ENCODE measurements at regions not wholly inside any gene's neighbourhood (a gene's known extent, or its start where the extent isn't known, plus 50 kb on each side); places are given as distances from the start of the nearest gene placed in this dataset.

DNA sequence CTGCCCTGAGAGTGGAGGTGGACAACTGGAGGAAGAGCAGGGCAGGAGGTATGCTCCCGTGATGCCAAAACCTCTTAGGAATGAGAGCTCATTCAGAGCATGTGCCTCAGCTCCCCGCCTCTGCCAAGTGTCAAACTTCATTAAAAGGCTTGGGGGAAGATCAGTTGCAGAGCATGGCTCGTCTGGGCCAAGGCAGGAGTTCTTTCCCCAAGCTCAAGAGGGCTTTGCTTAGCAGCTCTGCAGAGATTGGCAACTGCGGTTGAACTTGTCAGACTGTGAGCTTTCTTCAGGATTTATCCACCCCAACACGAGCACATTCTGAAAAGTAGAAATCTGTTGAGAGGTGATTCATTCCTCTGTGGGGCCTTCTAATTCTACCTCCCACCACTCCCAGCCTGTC is 248.1 kb downstream of the HS3ST3A1 start:
- DNase-seq (ENCODE audit: low spot score), result peak; percentile 35

GRCh38 chr17:13352747-13353415 is 248.8 kb downstream of the HS3ST3A1 start:
- DNase-seq (ENCODE audit: low spot score), result no peak

GRCh38 chr17:13351046-13351445 is 250.7 kb downstream of the HS3ST3A1 start:
- peak; percentile 39 for DNase-seq (ENCODE audit: low spot score)

GRCh38 chr17:13350466-13350865 is 251.3 kb downstream of the HS3ST3A1 start:
- DNase-seq (ENCODE audit: low spot score), result no peak

GRCh38 chr17:13346996-13347762 is 254.6 kb downstream of the HS3ST3A1 start:
- peak; percentile 77 for DNase-seq (ENCODE audit: low spot score)

DNA sequence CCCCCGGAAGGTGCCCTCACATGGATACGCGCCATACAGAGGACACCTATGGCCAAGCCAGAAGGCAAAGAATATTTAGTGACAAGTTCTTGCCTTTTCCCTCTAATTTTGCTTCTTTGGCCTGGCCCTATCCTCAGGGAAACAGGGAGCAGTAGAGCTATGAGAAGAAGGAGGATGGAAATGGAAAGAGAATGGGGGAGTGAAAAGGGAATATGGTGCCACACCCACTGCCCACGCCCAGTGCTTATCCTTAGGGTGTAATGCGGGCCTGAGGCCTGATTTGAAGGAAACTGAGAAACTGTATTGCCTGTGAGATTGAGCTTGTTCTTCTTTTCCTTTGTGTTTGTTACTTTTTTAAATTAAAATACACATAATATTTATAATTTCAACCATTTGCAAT is 255.1 kb downstream of the HS3ST3A1 start:
- DNase-seq (ENCODE audit: low spot score), result no peak

GRCh38 chr17:13346081-13346533 is 255.6 kb downstream of the HS3ST3A1 start:
- DNase-seq (ENCODE audit: low spot score), result peak; percentile 86

- DNase-seq (ENCODE audit: low spot score), result no peak
Observed at GRCh38 chr17:13338421-13338820, 263.3 kb downstream of the HS3ST3A1 start.

- DNase-seq (ENCODE audit: low spot score), result peak; percentile 51
Observed at GRCh38 chr17:13337864-13338371, 263.8 kb downstream of the HS3ST3A1 start.

DNA sequence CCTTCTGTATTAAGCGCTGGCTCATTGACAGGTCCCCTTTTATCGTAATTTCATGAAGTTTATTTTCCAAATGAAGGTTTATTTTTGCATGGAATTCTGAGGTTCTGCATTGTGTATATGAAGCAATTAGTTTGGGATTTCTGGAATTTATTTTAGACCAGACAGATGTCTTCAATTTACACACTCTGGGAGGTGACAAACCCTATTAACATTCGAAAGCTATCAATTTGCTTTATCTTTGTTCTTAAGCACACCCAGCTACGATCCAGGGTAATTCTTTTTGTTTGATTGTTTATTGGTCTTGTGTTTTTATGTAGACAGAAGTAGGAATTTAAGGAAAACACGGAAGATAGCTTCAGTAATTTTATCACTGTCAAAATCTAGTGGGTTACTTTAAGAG is 264.6 kb downstream of the HS3ST3A1 start:
- no peak for DNase-seq (ENCODE audit: low spot score)

DNA sequence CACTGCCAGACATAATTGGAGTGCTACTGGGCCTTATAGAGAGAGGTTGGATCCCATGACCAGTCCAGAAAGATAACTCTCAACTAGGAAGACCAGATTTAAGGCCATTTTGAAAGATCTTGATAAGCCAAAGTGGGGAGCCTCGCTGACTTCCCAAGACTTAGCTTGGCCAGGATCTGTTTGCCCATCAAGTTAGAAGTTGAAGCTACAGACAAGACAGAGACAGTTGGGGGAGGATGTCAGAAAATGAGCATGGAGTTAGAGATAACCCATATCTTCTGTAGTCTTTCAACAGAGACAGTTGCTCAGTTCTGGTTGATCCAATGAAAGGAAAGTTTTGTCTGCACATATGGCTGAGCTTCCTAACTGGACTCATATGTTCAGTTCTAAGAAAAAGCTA is 267.4 kb downstream of the HS3ST3A1 start:
- DNase-seq (ENCODE audit: low spot score), result no peak

GRCh38 chr17:13333661-13334060 is 268.1 kb downstream of the HS3ST3A1 start:
- no peak for DNase-seq (ENCODE audit: low spot score)

DNA sequence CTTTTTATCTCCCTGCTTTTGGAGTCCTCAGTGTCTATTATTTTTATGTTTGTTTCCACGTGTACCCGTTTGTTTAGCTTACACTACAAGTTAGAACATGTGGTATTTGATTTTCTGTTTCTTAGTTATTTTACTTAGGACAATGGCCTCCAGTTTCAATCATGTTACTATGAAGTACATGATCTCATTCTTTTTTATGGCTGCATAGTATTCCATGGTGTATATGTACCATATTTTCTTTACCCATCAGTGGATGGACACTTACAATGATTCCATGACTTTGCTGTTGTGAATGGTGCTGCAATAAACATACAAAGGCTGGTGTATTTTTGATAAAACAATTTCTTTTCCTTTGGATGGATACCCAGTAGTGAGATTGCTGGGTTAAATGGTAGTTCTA is 269.5 kb downstream of the HS3ST3A1 start:
- no peak for DNase-seq (ENCODE audit: low spot score)

DNA sequence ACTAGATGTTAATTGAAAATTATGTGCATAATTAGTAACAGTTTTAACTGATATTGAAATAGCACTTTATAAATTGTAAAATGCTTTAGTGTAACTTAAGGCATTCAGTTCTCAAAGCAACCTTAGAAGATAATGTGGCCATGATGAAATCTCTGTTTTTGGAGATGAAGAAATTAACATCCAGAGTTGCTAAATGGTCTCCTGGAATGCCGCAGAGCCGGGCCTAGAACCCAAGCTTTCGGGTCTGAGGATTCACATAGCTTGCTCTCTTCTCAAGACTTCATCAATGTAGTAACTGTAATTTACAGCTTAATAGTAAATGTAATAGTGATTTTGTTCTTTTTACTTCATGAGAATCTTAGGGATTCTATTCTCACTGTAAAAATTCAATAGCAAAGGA is 272.3 kb downstream of the HS3ST3A1 start:
- DNase-seq (ENCODE audit: low spot score), result no peak

DNA sequence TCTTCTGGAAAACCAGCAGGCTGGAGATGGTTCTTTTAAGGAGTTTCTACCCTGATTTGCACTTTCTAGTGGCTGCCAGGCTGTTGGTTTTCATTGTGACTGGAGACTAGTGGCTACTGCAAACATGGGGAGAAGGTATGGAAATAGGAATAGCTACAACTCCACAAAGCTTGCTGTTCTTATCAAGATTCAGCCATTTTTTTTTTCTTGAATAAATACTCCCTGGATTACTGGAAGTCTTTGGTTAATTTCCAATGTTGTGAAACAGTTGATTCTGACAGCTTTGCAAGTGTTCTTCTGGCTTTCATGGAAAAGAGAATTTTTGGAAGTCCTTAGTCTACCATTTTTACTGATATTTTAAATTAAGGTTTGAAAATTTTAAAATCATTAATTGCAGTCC is 277.7 kb downstream of the HS3ST3A1 start:
- no peak for DNase-seq (ENCODE audit: low spot score)

DNA sequence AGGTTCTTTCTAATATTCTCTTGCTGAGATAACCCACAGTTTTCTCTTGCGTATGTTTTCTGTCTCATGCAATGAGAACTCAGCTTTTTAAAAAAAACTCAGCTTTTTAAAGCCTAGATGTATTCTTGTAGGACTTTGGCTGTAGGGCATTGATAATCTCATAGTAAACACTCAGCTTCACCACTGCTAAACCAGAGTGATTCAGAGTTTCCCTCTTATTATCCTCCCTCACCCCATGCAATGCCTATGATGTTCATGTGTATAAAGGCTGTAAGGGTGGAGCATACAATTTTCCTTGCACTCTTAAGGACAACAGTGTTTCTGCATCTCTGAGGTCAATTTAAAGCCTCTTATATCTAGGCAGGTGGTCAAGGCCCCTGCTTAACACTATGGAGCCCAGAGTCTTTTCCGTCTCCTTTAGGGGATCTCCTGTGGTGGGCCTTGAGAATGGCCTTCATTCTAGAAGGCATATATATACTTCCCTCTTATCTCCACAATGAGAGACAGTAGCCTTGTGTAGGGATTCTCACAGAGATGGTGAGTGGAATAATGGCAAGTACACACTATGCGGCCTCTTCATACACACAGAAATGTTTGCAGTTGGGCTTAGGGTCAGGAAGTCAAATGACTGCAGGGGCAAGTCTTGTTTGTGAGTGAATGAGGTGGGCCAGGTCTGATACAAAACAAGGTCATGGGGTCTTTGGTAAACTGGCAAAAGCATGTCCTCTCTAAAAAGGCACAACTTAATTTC is 279.6 kb downstream of the HS3ST3A1 start:
- no peak for DNase-seq (ENCODE audit: low spot score)

GRCh38 chr17:13320046-13320785 is 281.5 kb downstream of the HS3ST3A1 start:
- no peak for DNase-seq (ENCODE audit: low spot score)

GRCh38 chr17:13316657-13317056 is 285.1 kb downstream of the HS3ST3A1 start:
- DNase-seq (ENCODE audit: low spot score), result no peak

GRCh38 chr17:13311306-13311705 is 290.4 kb downstream of the HS3ST3A1 start:
- DNase-seq (ENCODE audit: low spot score), result peak; percentile 79

GRCh38 chr17:13310858-13311257 is 290.9 kb downstream of the HS3ST3A1 start:
- no peak for DNase-seq (ENCODE audit: low spot score)

DNA sequence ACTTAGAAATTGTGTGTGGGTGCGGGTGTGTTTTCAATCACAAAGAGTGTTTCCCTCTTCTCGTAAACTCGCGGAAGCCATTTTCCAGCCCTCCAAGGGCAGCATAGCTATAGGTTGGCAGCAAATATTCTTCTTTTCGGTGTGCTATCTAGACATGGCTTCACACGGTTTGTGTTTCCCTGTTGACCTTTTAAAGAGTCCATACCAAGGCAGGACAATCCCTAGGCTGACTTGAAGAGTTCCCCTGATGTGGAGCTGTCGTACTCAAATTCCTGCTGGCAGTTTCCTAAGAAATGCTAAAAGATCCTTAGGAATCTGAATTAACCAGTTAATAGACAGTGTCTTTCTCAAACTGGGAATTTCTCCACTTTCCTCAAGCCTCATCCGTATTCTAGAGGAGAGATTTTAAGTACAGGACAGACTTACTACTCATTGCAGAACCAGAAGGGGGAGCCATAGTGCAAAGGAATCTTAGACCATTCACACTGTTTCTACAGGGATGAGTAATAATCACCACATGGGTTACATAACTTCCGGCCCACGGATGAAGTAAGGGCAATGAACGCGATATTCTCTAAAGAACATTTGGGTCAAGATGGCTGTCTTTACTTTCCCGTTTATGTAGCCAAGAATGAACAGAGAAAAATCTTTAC is 288.6 kb upstream of the ELAC2 start:
- peak; percentile 53 for DNase-seq (ENCODE audit: low spot score)

All from AG08395 (cell line).